ENCODE measurements at regions not wholly inside any gene's neighbourhood (a gene's known extent, or its start where the extent isn't known, plus 50 kb on each side); places are given as distances from the start of the nearest gene placed in this dataset.

GRCh38 chr3:162702768-162703385 lies 1206.3 kb downstream of the OTOL1 start:
- TF ChIP-seq CTCF (IDR thresholded peaks at IDR 0.05) (no peak), EZH2 (IDR thresholded peaks at IDR 0.05) (no peak)
